DMS114 treated with DMSO at 0.1 percent for 48 hours (cell line): ENCODE measurements at regions not wholly inside any gene's neighbourhood (a gene's known extent, or its start where the extent isn't known, plus 50 kb on each side); places are given as distances from the start of the nearest gene placed in this dataset.
"Not testable (repeated sequence)": the region's sequence is repeated elsewhere in the genome, so short reads cannot be mapped to it uniquely, and the experiment has no call there.

ENCODE experiments used
- DNase-seq: peaks from one replicate; lab custom pipeline; 2025; ENCODE audit not compliant: unreplicated experiment; lab: John Stamatoyannopoulos, UW

DNA sequence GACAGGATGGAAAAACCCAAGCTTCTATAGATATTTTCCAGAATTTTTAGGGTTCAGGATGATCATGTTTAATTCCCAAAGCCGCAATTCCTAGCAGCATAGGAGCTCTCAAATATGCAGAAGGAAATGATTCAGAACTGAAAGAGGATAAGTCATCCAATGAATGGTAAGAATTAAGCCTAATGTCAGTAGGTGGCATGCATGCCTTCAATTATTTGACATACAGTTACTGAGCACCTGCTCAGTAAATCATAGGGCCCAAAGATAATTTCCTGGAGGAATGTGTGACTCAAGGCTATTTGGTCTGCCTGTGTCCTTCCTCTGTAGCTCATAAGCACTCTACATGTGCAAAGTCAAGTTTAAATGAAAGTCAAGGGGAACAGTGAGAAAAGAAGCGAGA is 116.8 kb upstream of the SLC38A4 start:
- no peak for DNase-seq

DNA sequence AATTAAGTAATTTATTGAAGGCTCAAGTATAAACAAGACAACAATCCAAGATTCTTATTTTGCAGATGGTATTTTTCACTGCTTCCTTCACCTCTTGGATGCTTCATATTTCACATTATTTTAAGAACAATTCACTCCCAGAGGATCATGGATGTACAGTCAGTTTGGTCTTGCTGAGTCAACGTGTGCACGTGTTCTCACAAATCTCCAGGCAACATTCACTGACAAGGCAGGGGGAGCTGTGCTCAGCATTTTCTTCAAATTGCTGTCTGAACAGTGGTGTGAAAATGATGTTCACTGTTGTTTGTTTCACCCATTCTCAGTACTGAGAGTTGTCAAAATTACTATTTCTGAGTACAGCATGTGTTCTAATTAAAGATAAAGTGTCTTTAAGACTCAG is 118.3 kb upstream of the SLC38A4 start:
- DNase-seq: no peak

GRCh38 chr12:46944771-46945170 is 119.0 kb upstream of the SLC38A4 start:
- no peak for DNase-seq

DNA sequence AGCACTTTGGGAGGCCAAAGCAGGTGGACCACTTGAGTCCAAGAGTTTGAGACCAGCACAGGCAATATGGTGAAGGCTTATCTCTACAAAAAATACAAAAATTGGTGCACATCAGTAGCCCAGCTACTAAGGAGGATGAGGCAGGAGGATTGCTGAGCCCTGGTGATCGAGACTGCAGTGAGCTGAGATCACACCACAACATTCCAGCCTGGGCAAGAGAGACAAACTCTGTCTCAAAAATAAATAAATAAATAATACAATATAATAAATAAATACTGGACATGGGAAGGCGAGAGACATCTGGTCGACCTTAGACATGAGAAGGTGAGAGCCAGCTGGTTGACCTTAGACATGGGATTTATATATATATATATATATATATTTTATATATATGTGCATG is 119.8 kb upstream of the SLC38A4 start:
- no peak for DNase-seq

- DNase-seq: no peak
Observed at GRCh38 chr12:46946137-46946536, 120.3 kb upstream of the SLC38A4 start.

- no peak for DNase-seq
Observed at GRCh38 chr12:46948936-46949545, 123.2 kb upstream of the SLC38A4 start.

DNA sequence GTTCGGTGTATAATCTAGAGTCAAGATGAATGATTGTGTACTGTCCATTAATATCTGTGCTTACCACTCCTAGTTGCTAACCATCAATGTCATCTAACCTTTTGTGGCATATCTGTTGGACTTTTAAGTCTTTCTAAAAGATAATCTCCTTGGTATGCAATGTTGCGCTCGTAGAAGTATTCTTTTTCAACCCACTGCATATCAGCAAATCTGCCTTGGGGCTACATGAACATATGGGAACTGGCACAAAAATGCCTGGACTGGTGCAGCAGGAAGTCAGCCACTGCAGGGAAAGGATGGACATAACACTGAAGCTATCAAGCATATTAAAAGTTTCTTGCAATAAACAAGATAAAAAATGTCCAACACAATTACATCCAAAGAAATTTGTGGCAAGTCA is 124.3 kb upstream of the SLC38A4 start:
- no peak for DNase-seq

- no peak for DNase-seq
Observed at GRCh38 chr12:46952880-46953483, 126.4 kb upstream of the PCED1B start.

DNA sequence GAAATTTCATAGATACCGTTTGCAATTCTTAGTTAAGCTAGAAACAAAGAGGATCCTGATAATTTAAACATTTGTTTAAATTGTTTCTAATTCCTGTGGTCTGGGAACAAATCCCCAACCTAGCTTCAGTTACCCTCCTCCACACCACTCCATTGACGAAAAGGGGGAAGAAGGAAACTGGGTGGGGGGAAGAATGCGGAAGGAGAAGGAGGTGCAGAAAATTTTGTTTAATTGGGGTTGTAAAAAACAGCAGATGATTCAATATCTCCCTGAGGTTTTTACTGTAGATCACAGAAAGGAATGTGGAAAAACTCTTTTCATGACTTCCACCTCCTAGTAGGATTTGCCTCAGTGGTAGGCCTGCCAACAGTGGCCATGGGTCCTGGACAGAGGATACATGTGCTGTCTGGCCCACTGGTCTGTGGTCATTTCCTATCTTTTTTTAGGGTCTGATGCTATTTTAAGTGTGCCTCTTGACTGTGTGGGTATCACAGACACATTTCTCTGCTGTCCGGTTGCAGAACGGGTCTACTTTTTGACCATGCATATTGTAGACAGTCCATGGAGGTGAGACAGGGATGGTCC is 122.9 kb upstream of the PCED1B start:
- no peak for DNase-seq

- DNase-seq: no peak
Observed at GRCh38 chr12:46958053-46958452, 121.4 kb upstream of the PCED1B start.

- no peak for DNase-seq
Observed at GRCh38 chr12:46958599-46959290, 120.7 kb upstream of the PCED1B start.

DNA sequence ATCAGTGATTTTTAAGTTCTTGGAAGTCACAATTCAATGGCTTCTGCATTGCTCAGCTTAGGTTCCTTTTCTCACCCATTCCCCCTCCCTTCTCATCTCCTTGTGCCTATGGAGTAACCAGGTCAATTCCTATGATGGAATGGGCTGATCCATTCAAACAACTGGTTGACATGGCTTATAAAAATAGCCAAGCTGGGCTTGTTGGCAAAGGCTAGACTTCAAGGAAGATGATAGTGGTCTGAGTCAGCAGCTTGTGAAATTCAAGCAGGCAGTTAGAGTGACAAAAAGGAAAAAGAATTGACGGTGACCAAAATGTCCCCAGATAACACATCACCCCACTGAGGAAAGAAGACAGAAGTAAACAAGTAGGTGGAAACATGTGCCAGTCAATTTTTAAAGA is 119.9 kb upstream of the PCED1B start:
- no peak for DNase-seq

DNA sequence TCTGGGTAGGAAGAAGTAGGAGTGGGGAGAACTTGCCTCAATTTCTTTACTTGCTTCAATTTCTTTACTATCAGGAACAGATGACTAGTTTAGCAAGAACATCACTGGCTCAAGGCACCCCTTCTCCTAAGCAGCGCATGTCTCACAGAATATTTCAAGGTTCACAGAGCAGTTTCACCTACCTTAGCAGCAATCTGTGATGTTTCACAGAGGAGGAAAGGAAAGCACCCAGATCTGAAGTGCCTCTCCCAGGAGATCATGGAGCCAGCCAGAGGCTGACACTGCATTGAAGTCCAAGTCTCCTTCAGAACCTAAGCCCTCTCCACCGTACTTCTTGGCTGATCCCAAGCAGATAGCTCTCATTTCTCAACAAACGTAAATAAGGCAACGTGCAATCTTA is 118.7 kb upstream of the PCED1B start:
- DNase-seq: no peak

GRCh38 chr12:46963191-46963590 is 116.2 kb upstream of the PCED1B start:
- no peak for DNase-seq

GRCh38 chr12:46963977-46964971 is 115.1 kb upstream of the PCED1B start:
- DNase-seq: no peak

DNA sequence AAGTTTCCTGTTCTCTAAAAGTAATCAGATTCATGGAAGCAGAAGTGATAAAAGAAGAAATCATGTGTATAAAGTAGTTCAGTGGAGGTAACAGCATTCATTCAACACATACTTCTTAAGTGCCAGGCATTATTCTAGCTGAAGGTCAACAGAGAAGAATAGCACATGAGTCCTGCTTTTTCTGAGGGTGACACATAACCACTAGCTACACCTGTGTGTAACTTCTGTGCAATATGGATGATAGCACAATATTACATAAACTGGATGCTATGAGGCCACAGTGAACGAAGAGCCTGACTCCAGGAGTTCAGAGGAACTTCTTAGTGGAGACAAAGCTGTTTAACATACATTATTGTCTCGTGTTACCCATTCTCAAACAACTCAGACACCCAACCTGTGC is 114.3 kb upstream of the PCED1B start:
- DNase-seq: no peak

GRCh38 chr12:46965880-46966279 is 113.5 kb upstream of the PCED1B start:
- DNase-seq: no peak

DNA sequence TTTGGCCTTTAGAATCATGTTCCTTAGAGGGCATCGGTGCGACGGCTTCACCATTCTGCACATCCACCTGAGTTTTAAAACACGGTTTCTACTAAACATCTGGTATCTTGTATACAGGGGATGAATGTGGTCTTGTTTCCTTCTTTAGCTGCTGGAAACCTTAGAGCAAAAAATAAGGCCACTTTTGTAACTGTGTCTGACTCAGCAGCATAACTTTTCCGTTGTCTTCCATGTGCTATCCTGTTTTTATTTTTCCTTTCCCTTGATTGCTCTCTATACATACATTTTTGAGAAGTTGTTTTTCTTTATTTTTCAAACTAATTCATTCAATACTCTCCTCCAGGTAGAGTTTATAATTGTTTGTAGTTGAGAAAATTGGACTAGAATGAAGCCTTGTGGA is 108.8 kb upstream of the PCED1B start:
- DNase-seq: no peak

- DNase-seq: not testable (repeated sequence)
Observed at GRCh38 chr12:46973937-46974336, 105.5 kb upstream of the PCED1B start.

DNA sequence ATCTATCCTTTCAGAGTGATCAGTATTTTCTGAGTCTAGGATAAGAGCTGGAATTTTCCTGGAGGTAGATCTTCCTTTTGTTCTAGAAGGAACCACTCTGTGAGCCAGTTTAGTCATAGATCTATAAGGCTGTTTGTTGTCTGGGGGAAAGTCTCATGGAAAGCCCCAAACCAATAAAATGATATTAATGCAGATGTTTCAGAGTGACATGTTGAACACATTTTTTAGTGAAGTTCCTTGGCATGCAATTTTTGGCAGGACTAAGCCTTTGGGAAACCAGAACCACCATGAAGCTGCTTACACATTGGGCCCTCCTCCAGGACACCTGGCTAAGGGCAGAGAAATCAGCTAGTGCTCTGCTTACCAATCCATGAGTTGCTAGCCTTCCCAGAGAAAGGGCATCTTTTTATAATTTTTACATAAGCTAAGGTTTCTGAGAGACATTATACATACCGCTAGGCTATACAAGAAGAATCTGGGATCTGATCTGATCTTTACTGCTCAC is 101.5 kb upstream of the PCED1B start:
- DNase-seq: no peak

DNA sequence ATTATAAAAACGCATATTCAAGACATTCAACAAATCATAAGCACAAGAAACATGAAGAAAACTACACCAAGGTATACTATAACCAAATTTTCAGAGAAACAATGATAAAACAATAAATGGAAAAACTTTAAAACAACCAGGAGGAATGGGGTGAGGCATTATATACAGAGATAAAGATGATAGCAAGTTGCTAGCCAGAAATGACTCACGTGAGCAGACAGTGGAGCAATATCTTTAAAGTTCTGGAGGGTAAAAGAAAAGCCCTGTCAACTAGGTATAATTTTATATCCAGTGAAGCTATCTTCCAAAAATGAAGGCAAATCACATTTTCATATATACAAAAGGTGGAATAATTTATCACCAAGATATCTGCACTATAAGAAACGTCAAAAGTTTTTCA is 97.8 kb upstream of the PCED1B start:
- no peak for DNase-seq
